Fibroblast of skin of left biceps (primary cell): ENCODE measurements at regions not wholly inside any gene's neighbourhood (a gene's known extent, or its start where the extent isn't known, plus 50 kb on each side); places are given as distances from the start of the nearest gene placed in this dataset.
A peak's percentile ranks its signal among the peaks of the same experiment; 100 is the strongest.
"Not testable (repeated sequence)": the region's sequence is repeated elsewhere in the genome, so short reads cannot be mapped to it uniquely, and the experiment has no call there.

ENCODE experiments used
- DNase-seq, 2 experiments: peaks; one replicate each; pipeline ENCODE4 v3.0.0-alpha.2; 2013; ENCODE audit warnings: low read depth in 2 of 2

GRCh38 chr1:224029286-224030025 lies 84.5 kb upstream of the FBXO28 start:
- DNase-seq: not testable (repeated sequence)

GRCh38 chr1:224028802-224029201 lies 85.1 kb upstream of the FBXO28 start:
- DNase-seq: not testable (repeated sequence)

DNA sequence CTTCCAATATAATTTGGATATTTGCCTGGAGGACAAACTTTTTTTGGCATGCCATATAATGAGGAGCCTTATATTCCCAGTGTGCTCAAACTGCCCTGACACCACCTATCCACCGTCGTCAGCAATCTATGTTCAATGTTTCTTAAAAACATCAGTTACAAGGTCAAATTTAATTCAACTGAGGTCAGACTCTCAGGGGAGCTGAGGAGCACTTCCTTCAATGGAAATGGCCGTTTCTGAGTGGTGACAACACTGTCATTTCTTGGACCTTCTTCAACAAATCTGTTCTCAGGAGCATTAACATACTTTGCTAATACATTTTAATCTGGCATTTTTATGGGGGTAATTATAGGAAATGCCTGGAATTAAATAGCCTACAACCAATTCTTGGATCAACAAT lies 90.8 kb upstream of the FBXO28 start:
- not testable (repeated sequence) for DNase-seq

DNA sequence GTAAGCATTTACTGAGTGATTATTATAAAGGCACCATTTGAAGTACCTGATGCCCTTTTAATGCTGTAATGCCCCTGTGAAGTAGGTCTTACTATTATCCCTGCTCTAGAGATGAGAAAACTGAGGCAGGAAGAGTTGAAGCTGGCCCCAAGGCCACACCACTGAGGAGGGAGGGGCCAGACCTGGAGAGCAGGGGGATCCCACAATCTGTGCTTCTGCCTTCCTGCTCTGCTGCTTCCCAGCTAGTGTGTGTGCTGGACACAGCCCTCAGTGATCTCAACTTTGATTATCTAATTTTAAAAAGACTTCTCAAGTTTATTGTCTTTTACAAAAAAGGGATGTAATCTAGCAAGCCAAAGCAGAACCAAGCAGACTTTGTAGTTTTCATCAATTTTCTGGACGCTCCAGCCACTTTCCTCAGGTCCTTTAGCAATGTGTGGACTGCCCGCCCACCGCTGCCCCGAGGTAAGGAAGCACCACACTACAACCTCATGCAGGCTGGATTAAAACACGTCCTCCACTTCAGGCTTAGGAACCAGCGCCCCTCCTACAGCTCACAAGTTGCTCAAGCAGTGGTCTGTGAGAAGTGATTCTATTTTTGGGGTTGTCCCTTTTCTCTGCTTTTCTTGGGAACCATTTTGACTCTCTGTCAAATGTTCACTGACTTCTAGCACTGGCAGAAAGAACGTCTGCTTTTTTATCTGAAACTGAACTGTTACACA lies 91.5 kb upstream of the FBXO28 start:
- DNase-seq: not testable (repeated sequence)

GRCh38 chr1:224019866-224020265 lies 94.0 kb upstream of the FBXO28 start:
- DNase-seq: not testable (repeated sequence)

DNA sequence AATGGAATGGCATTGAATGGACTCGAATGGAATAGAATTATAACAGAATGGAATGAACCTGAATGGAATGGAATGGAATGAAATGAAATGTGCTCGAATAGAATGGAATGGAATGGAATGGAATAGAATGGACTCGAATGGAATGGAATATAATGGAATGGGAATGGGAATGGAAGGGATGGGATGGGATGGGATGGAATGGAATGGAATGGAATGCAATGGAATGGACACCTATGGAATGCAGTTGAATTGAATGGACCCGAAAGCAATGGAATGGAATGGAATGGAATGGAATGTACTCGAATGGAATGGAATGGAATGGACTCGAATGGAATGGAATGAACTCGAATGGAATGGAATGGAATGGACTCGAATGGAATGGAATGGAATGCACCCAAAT lies 98.1 kb upstream of the FBXO28 start:
- not testable (repeated sequence) for DNase-seq

DNA sequence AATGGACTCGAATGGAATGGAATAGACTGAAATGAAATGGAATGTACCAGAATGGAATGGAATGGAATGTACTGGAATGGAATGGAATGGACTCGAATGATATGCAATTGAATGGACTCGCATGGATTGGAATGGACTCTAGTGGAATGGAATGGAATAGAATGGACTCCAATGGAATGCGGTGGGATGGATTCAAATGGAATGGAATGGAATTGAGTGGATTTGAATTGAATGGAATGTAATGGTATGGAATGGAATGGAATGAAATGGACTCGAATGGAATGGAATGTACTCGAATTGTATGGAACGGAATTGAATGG lies 99.6 kb upstream of the FBXO28 start:
- no peak for DNase-seq

DNA sequence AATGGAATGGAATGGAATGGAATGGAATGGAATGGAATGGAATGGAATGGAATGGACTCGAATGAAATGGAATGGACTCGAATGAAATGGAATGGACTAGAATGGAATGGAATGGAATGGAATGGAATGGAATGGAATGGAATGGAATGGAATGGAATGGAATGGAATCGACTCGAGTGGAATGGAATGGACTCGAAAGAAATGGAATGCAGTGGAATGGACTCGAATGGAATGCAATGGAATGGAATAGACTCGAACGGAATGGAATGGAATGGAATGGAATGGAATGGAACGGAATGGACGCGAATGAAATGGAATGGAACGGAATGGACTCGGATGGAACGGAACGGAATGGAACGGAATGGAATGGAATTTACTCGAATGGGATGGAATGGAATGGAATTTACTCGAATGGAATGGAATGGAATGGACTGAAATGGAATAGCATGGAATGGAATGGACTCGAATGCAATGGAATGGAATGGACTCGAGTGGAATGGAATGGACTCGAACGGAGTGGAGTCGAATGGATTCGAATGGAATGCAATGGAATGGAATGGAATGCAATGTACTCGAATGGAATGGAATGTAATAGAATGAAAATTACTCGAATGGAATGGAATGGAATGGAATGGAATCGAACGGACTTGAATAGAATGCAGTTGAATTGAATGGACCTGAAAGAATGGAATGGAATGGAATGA lies 100.1 kb upstream of the FBXO28 start:
- DNase-seq: not testable (repeated sequence)

DNA sequence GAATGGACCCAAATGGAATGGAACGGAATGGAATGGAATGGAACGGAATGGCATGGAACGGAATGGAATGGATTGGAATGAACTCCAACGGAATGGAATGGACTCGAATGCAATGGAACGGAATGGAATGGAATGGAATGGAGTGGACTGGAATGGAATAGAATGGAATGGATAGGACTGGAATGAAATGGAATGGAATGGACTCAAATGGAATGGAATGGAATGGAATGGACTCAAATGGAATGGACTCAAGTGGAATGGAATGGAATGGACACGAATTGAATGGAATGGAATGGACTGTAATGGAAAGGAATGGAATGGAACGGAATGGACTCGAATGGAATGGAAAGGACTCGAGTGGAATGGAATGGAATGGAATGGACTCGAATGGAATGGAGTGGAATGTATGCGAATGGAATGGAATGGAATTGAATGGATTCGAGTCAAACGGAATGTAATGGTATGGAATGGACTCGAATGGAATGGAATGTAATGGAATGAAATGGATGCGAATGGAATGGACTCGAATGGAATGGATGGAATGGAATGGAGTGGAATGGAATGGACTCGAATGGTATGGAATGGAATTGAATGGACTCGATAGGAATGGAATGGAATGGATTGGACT lies 101.0 kb upstream of the FBXO28 start:
- not testable (repeated sequence) for DNase-seq

DNA sequence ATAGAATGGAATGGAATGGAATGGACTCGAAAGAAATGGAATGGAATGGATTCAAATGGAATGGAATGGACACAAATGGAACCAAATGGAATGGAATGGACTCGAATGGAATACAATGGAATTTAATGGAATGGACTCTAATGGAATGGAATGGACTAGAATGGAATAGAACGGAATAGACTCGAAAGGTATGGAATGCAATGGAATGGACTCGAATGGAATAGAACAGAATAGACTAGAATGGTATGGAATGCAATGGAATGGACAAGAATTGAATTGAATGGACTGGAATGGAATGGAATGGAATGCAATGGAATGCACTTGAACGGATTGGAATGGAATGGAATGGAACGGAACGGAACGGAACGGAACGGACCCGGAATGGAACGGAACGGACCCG lies 101.7 kb upstream of the FBXO28 start:
- not testable (repeated sequence) for DNase-seq

DNA sequence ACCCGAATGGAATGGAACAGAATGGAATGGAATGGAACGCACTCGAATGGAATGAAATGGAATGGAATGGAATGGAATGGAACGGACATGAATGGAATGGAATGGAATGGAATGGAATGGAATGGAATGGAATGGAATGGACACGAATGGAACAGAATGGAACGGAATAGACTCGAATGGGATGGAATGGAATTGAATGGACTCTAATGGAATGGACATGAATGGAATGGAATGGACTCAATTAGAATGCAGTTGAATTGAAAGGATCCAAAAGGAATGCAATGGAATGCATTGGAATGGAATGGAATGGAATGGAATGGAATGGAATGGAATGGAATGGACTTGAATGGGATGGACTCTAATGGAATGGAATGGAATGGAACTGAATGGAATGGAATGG lies 102.2 kb upstream of the FBXO28 start:
- DNase-seq: not testable (repeated sequence)

GRCh38 chr1:224011153-224011552 lies 102.8 kb upstream of the FBXO28 start:
- DNase-seq: not testable (repeated sequence)

GRCh38 chr1:224005973-224006372 lies 107.9 kb upstream of the FBXO28 start:
- not testable (repeated sequence) for DNase-seq

GRCh38 chr1:224004552-224005315 lies 109.2 kb upstream of the FBXO28 start:
- DNase-seq: not testable (repeated sequence)

- DNase-seq: not testable (repeated sequence)
These were observed 110.0 kb upstream of the FBXO28 start for GRCh38 chr1:224003896-224004295.

GRCh38 chr1:224001757-224002156 lies 112.2 kb upstream of the FBXO28 start:
- DNase-seq: not testable (repeated sequence)

- not testable (repeated sequence) for DNase-seq
These were observed 114.2 kb upstream of the FBXO28 start for GRCh38 chr1:223999761-224000160.

GRCh38 chr1:223998676-223999455 lies 115.0 kb upstream of the FBXO28 start:
- DNase-seq: not testable (repeated sequence)

DNA sequence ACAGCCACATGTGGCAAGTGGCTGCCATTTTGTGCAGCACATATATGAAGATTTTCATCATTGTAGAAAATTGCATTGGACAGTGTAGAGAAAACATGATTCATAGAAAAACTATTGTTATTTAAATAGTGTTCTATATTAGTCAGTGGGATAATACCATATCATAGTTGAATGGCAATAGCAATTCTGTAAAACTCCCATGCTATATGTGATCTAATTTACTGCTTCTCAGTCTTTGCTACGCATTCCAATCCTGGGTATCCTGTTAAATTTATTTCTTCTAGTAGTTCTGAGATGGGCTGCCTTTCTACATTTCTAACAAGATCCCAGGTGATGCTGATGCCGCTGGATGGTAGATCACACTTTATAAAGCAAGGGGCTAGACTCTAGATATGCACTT lies 117.5 kb upstream of the FBXO28 start:
- not testable (repeated sequence) for DNase-seq

DNA sequence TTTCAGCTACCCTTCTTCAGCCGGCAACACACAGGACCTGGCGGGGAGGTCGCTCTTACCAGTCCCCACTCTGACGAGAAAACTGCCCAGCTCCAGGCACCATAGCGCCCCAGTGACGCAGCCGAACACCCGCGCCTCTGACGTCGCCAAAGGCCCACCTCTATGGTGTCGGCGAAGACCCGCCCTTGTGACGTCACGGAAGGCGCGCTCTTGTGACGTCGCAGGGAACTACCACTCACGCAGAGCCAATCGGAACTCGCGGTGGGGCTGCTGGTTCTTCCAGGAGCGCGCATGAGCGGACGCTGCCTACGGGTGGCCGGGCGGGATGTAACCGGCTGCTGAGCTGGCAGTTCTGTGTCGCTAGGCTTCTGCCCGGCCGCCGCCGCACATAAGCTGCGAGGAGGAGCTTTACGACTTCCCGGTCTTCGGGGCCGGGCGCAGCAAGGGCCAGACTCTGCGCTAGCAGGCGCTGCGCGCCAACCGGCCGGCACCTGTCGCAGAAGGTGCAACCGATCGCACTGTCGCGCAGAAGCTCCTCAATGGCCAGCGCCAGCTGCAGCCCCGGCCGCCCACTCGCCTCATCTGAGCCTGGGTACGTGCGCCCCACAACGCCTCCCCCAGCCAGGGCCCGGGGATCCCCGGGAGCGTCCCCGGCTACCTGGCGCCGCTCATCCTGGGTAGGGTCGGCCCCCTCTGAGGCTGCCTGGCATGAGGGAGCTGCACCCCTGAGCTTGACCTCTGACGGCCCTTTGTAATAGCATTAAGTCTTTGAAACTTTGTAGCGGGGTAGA lies 121.3 kb upstream of the FBXO28 start:
- DNase-seq: peak; percentile 96 to 97
